ENCODE measurements at regions not wholly inside any gene's neighbourhood (a gene's known extent, or its start where the extent isn't known, plus 50 kb on each side); places are given as distances from the start of the nearest gene placed in this dataset.
"Not testable (repeated sequence)": the region's sequence is repeated elsewhere in the genome, so short reads cannot be mapped to it uniquely, and the experiment has no call there.

- not testable (repeated sequence) for DNase-seq
Observed at GRCh38 chr7:65145710-65146109, 139.2 kb upstream of the ERV3-1 start.

- DNase-seq: not testable (repeated sequence)
Observed at GRCh38 chr7:65145008-65145407, 138.5 kb upstream of the ERV3-1 start.

GRCh38 chr7:65144557-65144956 is 138.1 kb upstream of the ERV3-1 start:
- not testable (repeated sequence) for DNase-seq

- DNase-seq: not testable (repeated sequence)
Observed at GRCh38 chr7:65144119-65144518, 137.6 kb upstream of the ERV3-1 start.

- DNase-seq: not testable (repeated sequence)
Observed at GRCh38 chr7:65141894-65142293, 135.4 kb upstream of the ERV3-1 start.

- DNase-seq: not testable (repeated sequence)
Observed at GRCh38 chr7:65141405-65141778, 134.9 kb upstream of the ERV3-1 start.

- DNase-seq: not testable (repeated sequence)
Observed at GRCh38 chr7:65140543-65141404, 134.3 kb upstream of the ERV3-1 start.

- not testable (repeated sequence) for DNase-seq
Observed at GRCh38 chr7:65136850-65137249, 130.4 kb upstream of the ERV3-1 start.

- DNase-seq: not testable (repeated sequence)
Observed at GRCh38 chr7:65133087-65133486, 126.6 kb upstream of the ERV3-1 start.

GRCh38 chr7:65132256-65132655 is 125.8 kb upstream of the ERV3-1 start:
- DNase-seq: not testable (repeated sequence)

- not testable (repeated sequence) for DNase-seq
Observed at GRCh38 chr7:65127364-65127763, 120.9 kb upstream of the ERV3-1 start.

- not testable (repeated sequence) for DNase-seq
Observed at GRCh38 chr7:65124600-65124999, 118.1 kb upstream of the ERV3-1 start.

- DNase-seq: not testable (repeated sequence)
Observed at GRCh38 chr7:65105650-65106203, 99.2 kb upstream of the ERV3-1 start.

GRCh38 chr7:65100499-65100898 is 94.0 kb upstream of the ERV3-1 start:
- not testable (repeated sequence) for DNase-seq

- not testable (repeated sequence) for DNase-seq
Observed at GRCh38 chr7:65081669-65082055, 75.2 kb upstream of the ERV3-1 start.

- DNase-seq: peak; percentile 77
Observed at GRCh38 chr7:65080799-65081668, 74.5 kb upstream of the ERV3-1 start.

- DNase-seq: not testable (repeated sequence)
Observed at GRCh38 chr7:65074959-65075358, 68.5 kb upstream of the ERV3-1 start.

GRCh38 chr7:65073160-65073559 is 66.7 kb upstream of the ERV3-1 start:
- not testable (repeated sequence) for DNase-seq

- not testable (repeated sequence) for DNase-seq
Observed at GRCh38 chr7:65071854-65072431, 65.5 kb upstream of the ERV3-1 start.

GRCh38 chr7:65069476-65069875 is 63.0 kb upstream of the ERV3-1 start:
- not testable (repeated sequence) for DNase-seq

- not testable (repeated sequence) for DNase-seq
Observed at GRCh38 chr7:65062566-65062965, 56.1 kb upstream of the ERV3-1 start.

GRCh38 chr7:65059247-65059646 is 52.8 kb upstream of the ERV3-1 start:
- not testable (repeated sequence) for DNase-seq

Measured in GF-D8 (cell line).